GM12892 (cell line): ENCODE measurements at regions not wholly inside any gene's neighbourhood (a gene's known extent, or its start where the extent isn't known, plus 50 kb on each side); places are given as distances from the start of the nearest gene placed in this dataset.

ENCODE experiments used
- POLR2AphosphoS5 ChIP-seq: IDR thresholded peaks from 2 replicates; pipeline ENCODE4 v1.6.1; 2011; ENCODE audit warnings: low read depth, low read length, control low read depth
- TAF1 ChIP-seq: IDR thresholded peaks from 2 replicates; pipeline ENCODE4 v1.6.1; 2011; ENCODE audit warnings: low read depth, mild to moderate bottlenecking, control low read depth, low read length, borderline replicate concordance

GRCh38 chr18:51946946-51947345 lies 393.1 kb upstream of the DCC start:
- TF ChIP-seq TAF1, result no peak
- no peak for TF ChIP-seq POLR2AphosphoS5
